NCI-H2107 (cell line): ENCODE measurements at regions not wholly inside any gene's neighbourhood (a gene's known extent, or its start where the extent isn't known, plus 50 kb on each side); places are given as distances from the start of the nearest gene placed in this dataset.
"Not testable (repeated sequence)": the region's sequence is repeated elsewhere in the genome, so short reads cannot be mapped to it uniquely, and the experiment has no call there.

Source experiments
- DNase-seq: peaks from one replicate; lab custom pipeline; 2025; lab: John Stamatoyannopoulos, UW

GRCh38 chr5:92023555-92023954, 640.4 kb upstream of the ARRDC3 start:
- DNase-seq, result no peak

- DNase-seq, result no peak
These were observed 640.0 kb upstream of the ARRDC3 start for GRCh38 chr5:92023141-92023471.

GRCh38 chr5:92022415-92023140, 639.5 kb upstream of the ARRDC3 start:
- DNase-seq, result no peak

- no peak for DNase-seq
These were observed 636.4 kb upstream of the ARRDC3 start for GRCh38 chr5:92019376-92019990.

- DNase-seq, result no peak
These were observed 634.7 kb upstream of the ARRDC3 start for GRCh38 chr5:92017776-92018175.

GRCh38 chr5:92011845-92012244, 628.7 kb upstream of the ARRDC3 start:
- not testable (repeated sequence) for DNase-seq

GRCh38 chr5:92003806-92004205, 620.7 kb upstream of the ARRDC3 start:
- no peak for DNase-seq

GRCh38 chr5:92002721-92003274, 619.7 kb upstream of the ARRDC3 start:
- DNase-seq, result no peak

GRCh38 chr5:91998774-91999173, 615.7 kb upstream of the ARRDC3 start:
- DNase-seq, result no peak

- no peak for DNase-seq
These were observed 600.8 kb upstream of the ARRDC3 start for GRCh38 chr5:91983869-91984268.

GRCh38 chr5:91978221-91978882, 595.2 kb upstream of the ARRDC3 start:
- no peak for DNase-seq

GRCh38 chr5:91977579-91977978, 594.5 kb upstream of the ARRDC3 start:
- DNase-seq, result no peak

- no peak for DNase-seq
These were observed 593.3 kb upstream of the ARRDC3 start for GRCh38 chr5:91976451-91976850.

GRCh38 chr5:91963166-91963565, 580.0 kb upstream of the ARRDC3 start:
- no peak for DNase-seq

- no peak for DNase-seq
These were observed 574.5 kb upstream of the ARRDC3 start for GRCh38 chr5:91957666-91958065.

GRCh38 chr5:91956738-91957137, 573.6 kb upstream of the ARRDC3 start:
- no peak for DNase-seq

- DNase-seq, result no peak
These were observed 572.5 kb upstream of the ARRDC3 start for GRCh38 chr5:91955610-91956009.

GRCh38 chr5:91954136-91954535, 571.0 kb upstream of the ARRDC3 start:
- no peak for DNase-seq

GRCh38 chr5:91950328-91950727, 567.2 kb upstream of the ARRDC3 start:
- DNase-seq, result no peak

- no peak for DNase-seq
These were observed 563.8 kb upstream of the ARRDC3 start for GRCh38 chr5:91946870-91947269.

GRCh38 chr5:91941588-91941987, 558.5 kb upstream of the ARRDC3 start:
- DNase-seq, result no peak

GRCh38 chr5:91938441-91938840, 555.3 kb upstream of the ARRDC3 start:
- DNase-seq, result no peak

GRCh38 chr5:91937121-91937520, 554.0 kb upstream of the ARRDC3 start:
- no peak for DNase-seq
